ENCODE measurements at regions not wholly inside any gene's neighbourhood (a gene's known extent, or its start where the extent isn't known, plus 50 kb on each side); places are given as distances from the start of the nearest gene placed in this dataset.

- H3K27me3 ChIP-seq (ENCODE audit: insufficient read depth, low read length) = peaks cover 5% of the 10 kb centered on the region
- no peak overlapping the region for H2AFZ ChIP-seq (ENCODE audit: low read length)
- H3K4me1 ChIP-seq (ENCODE audit: insufficient read depth, low read length) = no peaks in the 10 kb centered on the region
- no peak for DNase-seq (ENCODE audit: insufficient read length, low spot score, missing footprints)
- H3K4me3 ChIP-seq (ENCODE audit: insufficient read depth, low read length) = no peak overlapping the region
- H3K27ac ChIP-seq (ENCODE audit: low read depth, low read length) = no peak overlapping the region
- no peaks in the 10 kb centered on the region for H3K9me3 ChIP-seq (ENCODE audit: low read depth, low read length)
- no peaks in the 10 kb centered on the region for H4K20me1 ChIP-seq (ENCODE audit: insufficient read depth, low read length)
- TF ChIP-seq CTCF (IDR thresholded peaks at IDR 0.05; ENCODE audit: extremely low read depth, low read depth, low read length) = no peak
- no peaks in the 10 kb centered on the region for H3K79me2 ChIP-seq (ENCODE audit: insufficient read depth, low read length)
- H3K4me2 ChIP-seq (ENCODE audit: insufficient read depth, low read length) = no peak overlapping the region
- no peaks in the 10 kb centered on the region for H3K36me3 ChIP-seq (ENCODE audit: insufficient read depth, low read length)
Measured at GRCh38 chr16:11471548-11471947, 115.2 kb downstream of the LITAF start.

- Histone ChIP-seq H3K9me3 (ENCODE audit: low read depth, low read length) (no peaks in the 10 kb centered on the region), H2AFZ (ENCODE audit: low read length) (no peak overlapping the region), H3K36me3 (ENCODE audit: insufficient read depth, low read length) (no peaks in the 10 kb centered on the region), H4K20me1 (ENCODE audit: insufficient read depth, low read length) (no peaks in the 10 kb centered on the region), H3K4me1 (ENCODE audit: insufficient read depth, low read length) (no peaks in the 10 kb centered on the region), H3K27ac (ENCODE audit: low read depth, low read length) (no peak overlapping the region), H3K4me3 (ENCODE audit: insufficient read depth, low read length) (no peak overlapping the region), H3K27me3 (ENCODE audit: insufficient read depth, low read length) (peaks cover 5% of the 10 kb centered on the region), H3K4me2 (ENCODE audit: insufficient read depth, low read length) (no peak overlapping the region), H3K79me2 (ENCODE audit: insufficient read depth, low read length) (no peaks in the 10 kb centered on the region)
- DNase-seq (ENCODE audit: insufficient read length, low spot score, missing footprints) = no peak
- no peak for TF ChIP-seq CTCF (IDR thresholded peaks at IDR 0.05; ENCODE audit: extremely low read depth, low read depth, low read length)
Measured at GRCh38 chr16:11472410-11472809, 114.3 kb downstream of the LITAF start.

- H3K36me3 ChIP-seq (ENCODE audit: insufficient read depth, low read length) = no peaks in the 10 kb centered on the region
- no peaks in the 10 kb centered on the region for H3K79me2 ChIP-seq (ENCODE audit: insufficient read depth, low read length)
- H3K4me2 ChIP-seq (ENCODE audit: insufficient read depth, low read length) = no peak overlapping the region
- peaks cover 2% of the 10 kb centered on the region for H3K27me3 ChIP-seq (ENCODE audit: insufficient read depth, low read length)
- no peak overlapping the region for H2AFZ ChIP-seq (ENCODE audit: low read length)
- H3K4me1 ChIP-seq (ENCODE audit: insufficient read depth, low read length) = no peaks in the 10 kb centered on the region
- DNase-seq (ENCODE audit: insufficient read length, low spot score, missing footprints) = no peak
- no peak overlapping the region for H3K4me3 ChIP-seq (ENCODE audit: insufficient read depth, low read length)
- TF ChIP-seq CTCF (IDR thresholded peaks at IDR 0.05; ENCODE audit: extremely low read depth, low read depth, low read length) = no peak
- no peak overlapping the region for H3K27ac ChIP-seq (ENCODE audit: low read depth, low read length)
- H4K20me1 ChIP-seq (ENCODE audit: insufficient read depth, low read length) = no peaks in the 10 kb centered on the region
- no peaks in the 10 kb centered on the region for H3K9me3 ChIP-seq (ENCODE audit: low read depth, low read length)
Measured at GRCh38 chr16:11472851-11473250, 113.9 kb downstream of the LITAF start.

- Histone ChIP-seq H4K20me1 (ENCODE audit: insufficient read depth, low read length) (no peaks in the 10 kb centered on the region), H3K27me3 (ENCODE audit: insufficient read depth, low read length) (peaks cover 2% of the 10 kb centered on the region), H3K79me2 (ENCODE audit: insufficient read depth, low read length) (no peaks in the 10 kb centered on the region), H3K4me3 (ENCODE audit: insufficient read depth, low read length) (no peak overlapping the region), H3K9me3 (ENCODE audit: low read depth, low read length) (no peaks in the 10 kb centered on the region), H3K4me1 (ENCODE audit: insufficient read depth, low read length) (no peaks in the 10 kb centered on the region), H2AFZ (ENCODE audit: low read length) (no peak overlapping the region), H3K27ac (ENCODE audit: low read depth, low read length) (no peak overlapping the region), H3K36me3 (ENCODE audit: insufficient read depth, low read length) (no peaks in the 10 kb centered on the region), H3K4me2 (ENCODE audit: insufficient read depth, low read length) (no peak overlapping the region)
- TF ChIP-seq CTCF (IDR thresholded peaks at IDR 0.05; ENCODE audit: extremely low read depth, low read depth, low read length) = no peak
- DNase-seq (ENCODE audit: insufficient read length, low spot score, missing footprints) = no peak
Measured at GRCh38 chr16:11473728-11474127, 113.0 kb downstream of the LITAF start.
